ENCODE measurements at regions not wholly inside any gene's neighbourhood (a gene's known extent, or its start where the extent isn't known, plus 50 kb on each side); places are given as distances from the start of the nearest gene placed in this dataset.

DNA sequence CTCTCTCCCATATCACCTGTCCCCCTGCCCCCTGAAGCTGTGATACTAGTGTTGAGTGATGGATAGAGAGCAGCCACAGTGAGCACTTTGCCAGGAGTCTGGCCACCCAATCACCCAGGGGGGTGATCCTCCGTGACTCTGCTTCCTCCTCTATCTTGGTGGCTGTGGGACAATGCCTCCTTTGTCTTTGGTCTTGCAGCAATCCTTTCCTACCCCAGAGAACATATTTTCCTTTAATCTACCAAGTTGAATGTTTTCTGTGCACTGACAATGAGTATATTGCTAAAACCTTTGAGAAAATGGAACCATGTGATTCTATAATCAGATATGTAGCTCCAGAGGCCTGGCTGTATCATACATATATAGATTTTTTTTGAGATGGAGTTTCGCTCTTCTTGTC, 58.1 kb upstream of the HEPHL1 start:
- H3K27ac ChIP-seq (ENCODE audit: low read depth, low read length), result no peak overlapping the region
- H3K27me3 ChIP-seq (ENCODE audit: low read length), result no peaks in the 10 kb centered on the region
- H3K9me2 ChIP-seq (replicated peaks; ENCODE audit: insufficient read depth, low read length), result no peaks in the 10 kb centered on the region
- no peaks in the 10 kb centered on the region for H3F3A ChIP-seq (ENCODE audit: insufficient read depth)
- no peak overlapping the region for H3K4me3 ChIP-seq (ENCODE audit: insufficient read depth, low read length, poor library complexity, severe bottlenecking)
- no peaks in the 10 kb centered on the region for H3K36me3 ChIP-seq (ENCODE audit: low read length)
- no peak overlapping the region for H2AFZ ChIP-seq (ENCODE audit: low read depth, low read length, severe bottlenecking)
- H3K79me2 ChIP-seq (ENCODE audit: insufficient read depth, low read length), result no peaks in the 10 kb centered on the region
- no peak overlapping the region for H3K9ac ChIP-seq (ENCODE audit: low read length)
- H3K9me3 ChIP-seq (ENCODE audit: insufficient read depth, low read length), result no peaks in the 10 kb centered on the region
- TF ChIP-seq CTCF (IDR thresholded peaks at IDR 0.05; ENCODE audit: insufficient read depth, low read length, poor library complexity, severe bottlenecking) (no peak), EZH2phosphoT487 (conservative IDR thresholded peaks at IDR 0.05; ENCODE audit: low read length) (no peak)
- no peaks in the 10 kb centered on the region for H4K20me1 ChIP-seq (ENCODE audit: low read depth, low read length)
- no peak overlapping the region for H3K4me2 ChIP-seq (ENCODE audit: low read depth, low read length, poor library complexity, severe bottlenecking)

DNA sequence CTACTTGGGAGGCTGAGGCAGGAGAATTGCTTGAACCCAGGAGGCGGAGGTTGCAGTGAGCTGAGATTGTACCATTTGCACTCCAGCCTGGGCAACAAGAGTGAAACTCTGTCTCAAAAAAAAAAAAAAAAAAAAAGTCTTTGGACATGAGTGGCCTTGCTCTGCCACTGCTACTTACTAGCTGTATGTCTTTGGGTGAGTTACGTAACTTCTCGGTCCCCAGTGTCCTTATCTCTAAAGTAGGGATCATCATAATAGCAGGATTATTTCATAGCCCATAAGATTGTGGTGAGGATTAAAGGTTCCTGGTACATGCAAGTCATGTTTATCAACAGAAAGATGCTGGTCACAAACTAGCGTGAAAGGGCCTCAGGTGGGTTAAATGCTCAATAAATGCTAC, 53.9 kb upstream of the HEPHL1 start:
- no peaks in the 10 kb centered on the region for H3F3A ChIP-seq (ENCODE audit: insufficient read depth)
- no peak for TF ChIP-seq CTCF (IDR thresholded peaks at IDR 0.05; ENCODE audit: insufficient read depth, low read length, poor library complexity, severe bottlenecking)
- TF ChIP-seq EZH2phosphoT487 (conservative IDR thresholded peaks at IDR 0.05; ENCODE audit: low read length), result no peak
- H3K79me2 ChIP-seq (ENCODE audit: insufficient read depth, low read length), result no peaks in the 10 kb centered on the region
- no peak overlapping the region for H3K27ac ChIP-seq (ENCODE audit: low read depth, low read length)
- H4K20me1 ChIP-seq (ENCODE audit: low read depth, low read length), result no peaks in the 10 kb centered on the region
- H3K9ac ChIP-seq (ENCODE audit: low read length), result no peak overlapping the region
- no peaks in the 10 kb centered on the region for H3K9me3 ChIP-seq (ENCODE audit: insufficient read depth, low read length)
- no peak overlapping the region for H3K4me2 ChIP-seq (ENCODE audit: low read depth, low read length, poor library complexity, severe bottlenecking)
- H3K36me3 ChIP-seq (ENCODE audit: low read length), result no peaks in the 10 kb centered on the region
- no peak overlapping the region for H3K4me3 ChIP-seq (ENCODE audit: insufficient read depth, low read length, poor library complexity, severe bottlenecking)
- no peaks in the 10 kb centered on the region for H3K9me2 ChIP-seq (replicated peaks; ENCODE audit: insufficient read depth, low read length)
- H3K27me3 ChIP-seq (ENCODE audit: low read length), result no peaks in the 10 kb centered on the region; the same call in 1 of the 2 replicates
- H2AFZ ChIP-seq (ENCODE audit: low read depth, low read length, severe bottlenecking), result no peak overlapping the region

- no peak overlapping the region for H3K27ac ChIP-seq (ENCODE audit: low read depth, low read length)
- no peak overlapping the region for H2AFZ ChIP-seq (ENCODE audit: low read depth, low read length, severe bottlenecking)
- no peaks in the 10 kb centered on the region for H3K9me3 ChIP-seq (ENCODE audit: insufficient read depth, low read length)
- no peak for TF ChIP-seq CTCF (IDR thresholded peaks at IDR 0.05; ENCODE audit: insufficient read depth, low read length, poor library complexity, severe bottlenecking)
- no peak for TF ChIP-seq EZH2phosphoT487 (conservative IDR thresholded peaks at IDR 0.05; ENCODE audit: low read length)
- H3K27me3 ChIP-seq (ENCODE audit: low read length), result no peaks in the 10 kb centered on the region; the same call in 1 of the 2 replicates
- no peak overlapping the region for H3K9ac ChIP-seq (ENCODE audit: low read length)
- H4K20me1 ChIP-seq (ENCODE audit: low read depth, low read length), result no peaks in the 10 kb centered on the region
- no peak overlapping the region for H3K4me3 ChIP-seq (ENCODE audit: insufficient read depth, low read length, poor library complexity, severe bottlenecking)
- H3F3A ChIP-seq (ENCODE audit: insufficient read depth), result no peaks in the 10 kb centered on the region
- no peaks in the 10 kb centered on the region for H3K79me2 ChIP-seq (ENCODE audit: insufficient read depth, low read length)
- no peaks in the 10 kb centered on the region for H3K36me3 ChIP-seq (ENCODE audit: low read length)
- no peak overlapping the region for H3K4me2 ChIP-seq (ENCODE audit: low read depth, low read length, poor library complexity, severe bottlenecking)
- H3K9me2 ChIP-seq (replicated peaks; ENCODE audit: insufficient read depth, low read length), result no peaks in the 10 kb centered on the region
Measured at GRCh38 chr11:93967944-93968343, 53.2 kb upstream of the HEPHL1 start.
